Mesenchymal stem cell (in vitro differentiated cells and primary cell): ENCODE measurements at regions not wholly inside any gene's neighbourhood (a gene's known extent, or its start where the extent isn't known, plus 50 kb on each side); places are given as distances from the start of the nearest gene placed in this dataset.

Experiments
- DNase-seq: peaks from one replicate; pipeline ENCODE4 v3.0.0-alpha.2; 2013
- H2AFZ ChIP-seq: one replicate; pipeline ENCODE4 v1.6.1; 2013; ENCODE audit warnings: low read depth, mild to moderate bottlenecking, control low read depth, inconsistent platforms, low read length, moderate library complexity
- H2AK5ac ChIP-seq: 2 replicates; pipeline ENCODE4 v1.6.1; 2013; ENCODE audit warnings: low read length, moderate library complexity, mild to moderate bottlenecking, inconsistent platforms; ENCODE audit not compliant: severe bottlenecking
- H2BK120ac ChIP-seq: one replicate; pipeline ENCODE4 v1.6.1; 2013; ENCODE audit warnings: low read depth, mild to moderate bottlenecking, inconsistent platforms, low read length, moderate library complexity
- H2BK12ac ChIP-seq, 2 experiments: one replicate each; pipeline ENCODE4 v1.6.1; 2013; ENCODE audit warnings: inconsistent platforms in 2 of 2, low read length in 2 of 2, mild to moderate bottlenecking in 2 of 2, moderate library complexity in 2 of 2, control low read depth in 1 of 2
- H2BK15ac ChIP-seq: one replicate; pipeline ENCODE4 v1.6.1; 2013; ENCODE audit warnings: mild to moderate bottlenecking, low read depth, inconsistent platforms; ENCODE audit not compliant: poor library complexity, severe bottlenecking
- H2BK5ac ChIP-seq: 2 replicates; pipeline ENCODE4 v1.6.1; 2013; ENCODE audit warnings: low read depth, mild to moderate bottlenecking, low read length, control low read depth, inconsistent platforms; ENCODE audit not compliant: poor library complexity, severe bottlenecking
- H3K14ac ChIP-seq, 2 experiments: one replicate each; pipeline ENCODE4 v1.6.1; 2013; ENCODE audit warnings: inconsistent platforms in 2 of 2, low read length in 2 of 2, control low read depth in 1 of 2, mild to moderate bottlenecking in 1 of 2, moderate library complexity in 1 of 2
- H3K18ac ChIP-seq, 2 experiments: one replicate each; pipeline ENCODE4 v1.6.1; 2013; ENCODE audit warnings: inconsistent platforms in 2 of 2, low read length in 2 of 2, control low read depth in 1 of 2, low read depth in 1 of 2, mild to moderate bottlenecking in 1 of 2
- H3K23ac ChIP-seq, 2 experiments: one replicate each; pipeline ENCODE4 v1.6.1; 2013; ENCODE audit warnings: inconsistent platforms in 2 of 2, low read length in 2 of 2, mild to moderate bottlenecking in 2 of 2, moderate library complexity in 2 of 2, control low read depth in 1 of 2
- H3K27ac ChIP-seq: 2 replicates; pipeline ENCODE4 v1.5.1; 2013; ENCODE audit warnings: mild to moderate bottlenecking, moderate library complexity, low read length, control low read depth, inconsistent platforms; ENCODE audit not compliant: poor library complexity, severe bottlenecking
- H3K27me3 ChIP-seq, 2 experiments: 2 replicates each; pipeline versions ENCODE4 v1.6.1 to v1.7.0; 2013; ENCODE audit warnings: low read length in 2 of 2, mild to moderate bottlenecking in 2 of 2, moderate library complexity in 2 of 2, control low read depth in 1 of 2, inconsistent platforms in 1 of 2; ENCODE audit not compliant: control insufficient read depth in 1 of 2, insufficient read depth in 1 of 2
- H3K36me3 ChIP-seq, 2 experiments: 2 replicates each; pipeline versions ENCODE4 v1.6.1 to v1.7.0; 2013; ENCODE audit warnings: low read length in 2 of 2, control low read depth in 1 of 2, inconsistent platforms in 1 of 2, low read depth in 1 of 2, mild to moderate bottlenecking in 1 of 2; ENCODE audit not compliant: insufficient read depth in 2 of 2, control insufficient read depth in 1 of 2
- H3K4ac ChIP-seq, 2 experiments: one replicate each; pipeline ENCODE4 v1.6.1; 2013; ENCODE audit warnings: inconsistent platforms in 2 of 2, low read length in 2 of 2, mild to moderate bottlenecking in 2 of 2, moderate library complexity in 2 of 2, control low read depth in 1 of 2, low read depth in 1 of 2
- H3K4me1 ChIP-seq: 2 replicates; pipeline ENCODE4 v1.6.1; 2013; ENCODE audit warnings: low read depth, low read length, control low read depth; ENCODE audit not compliant: control insufficient read depth, insufficient read depth
- H3K4me2 ChIP-seq: 2 replicates; pipeline ENCODE4 v1.6.1; 2013; ENCODE audit warnings: low read length, mild to moderate bottlenecking, inconsistent platforms; ENCODE audit not compliant: poor library complexity, severe bottlenecking
- H3K4me3 ChIP-seq, 2 experiments: 2 replicates each; pipeline versions ENCODE4 v1.5.1 to v1.7.0; 2013; ENCODE audit warnings: low read length in 2 of 2, mild to moderate bottlenecking in 2 of 2, control low read depth in 1 of 2, low read depth in 1 of 2; ENCODE audit not compliant: insufficient read depth in 1 of 2
- H3K79me1 ChIP-seq: replicated peaks from 2 replicates; pipeline ENCODE4 v1.6.1; 2013; ENCODE audit warnings: mild to moderate bottlenecking, control low read depth, low read length, inconsistent platforms; ENCODE audit not compliant: poor library complexity, severe bottlenecking
- H3K9ac ChIP-seq: 2 replicates; pipeline ENCODE4 v1.7.0; 2013; ENCODE audit warnings: mild to moderate bottlenecking, low read length, moderate library complexity
- H3K9me3 ChIP-seq: 2 replicates; pipeline ENCODE4 v1.7.0; 2013; ENCODE audit warnings: mild to moderate bottlenecking, low read length; ENCODE audit not compliant: control insufficient read depth
- H4K8ac ChIP-seq: one replicate; pipeline ENCODE4 v1.6.1; 2013; ENCODE audit warnings: inconsistent platforms, mild to moderate bottlenecking, low read length, moderate library complexity
- H4K91ac ChIP-seq: one replicate; pipeline ENCODE4 v1.6.1; 2013; ENCODE audit warnings: mild to moderate bottlenecking, low read length, inconsistent platforms
- WGBS: methylation state at CpG from one replicate; pipeline ENCODE4 v1.1.7; 2013; ENCODE audit warnings: mixed read lengths; 5-methylcytosine and 5-hydroxymethylcytosine counted together

DNA sequence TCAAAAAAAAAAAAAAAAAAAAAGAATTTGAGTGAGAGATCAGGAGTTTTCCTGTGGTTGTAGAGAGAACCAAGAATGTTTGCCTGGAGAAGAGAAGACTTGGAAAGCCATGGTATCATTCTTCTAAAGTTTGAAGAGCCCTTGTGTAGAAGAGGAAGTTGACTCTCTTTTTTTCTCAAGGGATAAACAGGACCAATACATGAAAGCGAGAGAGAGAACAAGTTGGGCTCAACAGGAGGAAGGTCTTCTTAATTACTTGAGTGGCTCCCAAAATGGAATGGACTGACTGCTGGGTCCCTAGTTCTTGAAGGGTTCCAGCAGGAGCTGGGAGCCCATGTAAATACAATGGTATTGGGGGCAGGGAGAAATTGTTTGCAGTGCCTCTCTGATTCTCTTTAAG, 173.3 kb upstream of the ADO start:
- Histone ChIP-seq H3K4me2 (no peak overlapping the region), H4K8ac (no peak overlapping the region), H2BK5ac (no peak overlapping the region), H3K9me3 (no peaks in the 10 kb centered on the region), H2BK12ac (no peak overlapping the region), H3K9ac (no peak overlapping the region), H3K79me1 (no peaks in the 10 kb centered on the region), H3K23ac (no peak overlapping the region), H3K14ac (no peak overlapping the region), H3K4me3 (no peak overlapping the region), H3K27me3 (no peaks in the 10 kb centered on the region), H2AFZ (no peak overlapping the region), H3K27ac (no peak overlapping the region), H3K36me3 (no peaks in the 10 kb centered on the region), H3K4ac (no peak overlapping the region), H4K91ac (no peak overlapping the region), H2BK120ac (no peak overlapping the region), H3K18ac (no peak overlapping the region), H2AK5ac (no peak overlapping the region), H2BK15ac (no peak overlapping the region), H3K4me1 (peaks cover 3% of the 10 kb centered on the region)
- DNase-seq = no peak
- WGBS = 96% methylated on average over 1 of the region's 1 CpG

DNA sequence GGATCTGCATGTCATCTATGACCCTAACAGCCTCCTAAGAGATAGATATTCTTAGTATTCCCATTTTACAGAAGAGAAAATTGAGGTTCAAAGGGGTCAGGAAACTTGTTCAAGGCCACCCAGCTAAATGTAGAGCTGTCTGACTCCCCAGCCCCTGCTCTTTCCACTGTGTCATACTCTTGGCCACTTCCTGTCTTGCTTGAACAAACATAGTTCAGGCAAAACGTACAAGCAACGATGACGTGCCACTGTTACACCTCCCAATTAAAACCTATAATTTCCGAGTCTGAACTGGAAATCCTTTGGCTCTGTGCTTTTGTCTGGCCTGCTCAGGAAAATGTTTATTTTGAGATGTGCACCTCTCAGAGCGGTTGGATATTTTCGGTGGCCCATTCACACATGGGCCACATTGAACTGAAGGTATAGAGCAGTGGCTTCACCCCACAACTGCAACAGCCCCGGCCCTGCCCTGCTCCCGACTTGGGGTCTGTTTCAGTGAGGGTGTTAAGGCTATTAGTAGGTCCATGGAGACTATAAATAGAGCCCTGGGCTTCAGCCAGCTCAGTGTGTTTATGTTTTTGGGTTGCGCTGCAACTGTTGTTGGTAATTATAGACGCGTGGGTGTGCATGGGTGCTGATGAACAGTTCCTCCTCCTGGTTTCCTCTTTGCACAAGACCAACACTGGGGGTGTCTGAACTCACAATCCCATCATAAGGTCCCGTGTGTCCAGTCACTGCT, 172.3 kb upstream of the ADO start:
- Histone ChIP-seq H3K79me1 (no peaks in the 10 kb centered on the region), H3K36me3 (no peaks in the 10 kb centered on the region), H4K91ac (no peak overlapping the region), H3K27ac (no peak overlapping the region), H3K4me1 (peaks cover 3% of the 10 kb centered on the region), H2BK120ac (no peak overlapping the region), H3K4me2 (no peak overlapping the region), H3K18ac (no peak overlapping the region), H2BK5ac (no peak overlapping the region), H2AFZ (no peak overlapping the region), H2BK15ac (no peak overlapping the region), H3K9me3 (no peaks in the 10 kb centered on the region), H3K23ac (no peak overlapping the region), H2BK12ac (no peak overlapping the region), H3K4me3 (no peak overlapping the region), H3K14ac (no peak overlapping the region), H3K4ac (no peak overlapping the region), H2AK5ac (no peak overlapping the region), H3K9ac (no peak overlapping the region), H3K27me3 (no peaks in the 10 kb centered on the region), H4K8ac (no peak overlapping the region)
- 80% methylated on average over 12 of the region's 12 CpGs for WGBS
- no peak for DNase-seq

DNA sequence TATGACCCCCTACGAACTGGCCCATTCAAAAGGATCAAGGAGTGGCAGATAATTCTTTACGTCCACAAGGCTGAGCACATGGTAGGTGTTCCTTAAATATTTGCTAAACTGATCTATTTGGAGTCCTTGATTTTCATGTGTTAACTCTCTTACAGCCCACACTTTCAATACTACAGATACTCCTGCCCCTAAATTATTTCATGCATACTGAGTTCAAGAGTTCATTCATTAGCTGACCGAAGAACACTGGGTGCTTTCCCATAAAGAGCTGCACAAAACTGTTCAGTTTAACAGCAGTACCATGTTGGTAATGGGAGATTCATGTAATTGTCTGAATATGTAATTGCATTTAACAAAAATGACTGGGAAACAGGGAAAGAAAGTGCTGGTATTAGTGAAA, 170.5 kb upstream of the ADO start:
- H3K36me3 ChIP-seq = no peaks in the 10 kb centered on the region
- no peak overlapping the region for H2BK15ac ChIP-seq
- no peak overlapping the region for H2BK120ac ChIP-seq
- no peak overlapping the region for H3K27ac ChIP-seq
- H3K4me1 ChIP-seq = peaks cover 3% of the 10 kb centered on the region
- no peak overlapping the region for H2AFZ ChIP-seq
- no peak overlapping the region for H3K14ac ChIP-seq
- H3K27me3 ChIP-seq = no peaks in the 10 kb centered on the region
- no peak overlapping the region for H2BK12ac ChIP-seq
- H2AK5ac ChIP-seq = no peak overlapping the region
- H3K23ac ChIP-seq = no peak overlapping the region
- H3K9ac ChIP-seq = no peak overlapping the region
- no peak overlapping the region for H2BK5ac ChIP-seq
- no peak overlapping the region for H4K91ac ChIP-seq
- no peak overlapping the region for H3K4me2 ChIP-seq
- no peak overlapping the region for H4K8ac ChIP-seq
- H3K18ac ChIP-seq = no peak overlapping the region
- H3K4me3 ChIP-seq = no peak overlapping the region
- WGBS = 94% methylated on average over 3 of the region's 3 CpGs
- no peak overlapping the region for H3K4ac ChIP-seq
- H3K9me3 ChIP-seq = no peaks in the 10 kb centered on the region
- no peaks in the 10 kb centered on the region for H3K79me1 ChIP-seq
- no peak for DNase-seq

GRCh38 chr10:62634576-62634975, 169.9 kb upstream of the ADO start:
- no peak overlapping the region for H2AK5ac ChIP-seq
- no peak overlapping the region for H4K91ac ChIP-seq
- no peaks in the 10 kb centered on the region for H3K27me3 ChIP-seq
- H3K14ac ChIP-seq = no peak overlapping the region
- no peak overlapping the region for H3K23ac ChIP-seq
- no peak overlapping the region for H2AFZ ChIP-seq
- no peaks in the 10 kb centered on the region for H3K9me3 ChIP-seq
- no peak overlapping the region for H3K4ac ChIP-seq
- H2BK12ac ChIP-seq = no peak overlapping the region
- no peak overlapping the region for H4K8ac ChIP-seq
- H3K18ac ChIP-seq = no peak overlapping the region
- H2BK15ac ChIP-seq = no peak overlapping the region
- H3K4me2 ChIP-seq = no peak overlapping the region
- H3K27ac ChIP-seq = no peak overlapping the region
- H2BK5ac ChIP-seq = no peak overlapping the region
- no peak overlapping the region for H2BK120ac ChIP-seq
- peaks cover 3% of the 10 kb centered on the region for H3K4me1 ChIP-seq
- H3K4me3 ChIP-seq = no peak overlapping the region
- H3K9ac ChIP-seq = no peak overlapping the region
- H3K79me1 ChIP-seq = no peaks in the 10 kb centered on the region
- DNase-seq = no peak
- no peaks in the 10 kb centered on the region for H3K36me3 ChIP-seq
- WGBS = no CpG with 5 or more reads among the region's 2 CpGs
